ENCODE measurements at regions not wholly inside any gene's neighbourhood (a gene's known extent, or its start where the extent isn't known, plus 50 kb on each side); places are given as distances from the start of the nearest gene placed in this dataset.

GRCh38 chr6:130647246-130647645 is 180.0 kb upstream of the SMLR1 start:
- Histone ChIP-seq H3K36me3 (replicated peaks; ENCODE audit: insufficient read depth, low read length) (no peaks in the 10 kb centered on the region), H3K4me1 (ENCODE audit: low read length) (no peaks in the 10 kb centered on the region), H4K20me1 (ENCODE audit: insufficient read depth, low read length) (no peaks in the 10 kb centered on the region), H2AFZ (ENCODE audit: low read length) (no peak overlapping the region), H3K9me3 (replicated peaks; ENCODE audit: insufficient read depth, low read length) (no peaks in the 10 kb centered on the region), H3K4me3 (ENCODE audit: low read length) (no peak overlapping the region), H3K27me3 (replicated peaks; ENCODE audit: insufficient read depth, low read length) (no peaks in the 10 kb centered on the region), H3F3A (ENCODE audit: insufficient read depth, low read length) (no peaks in the 10 kb centered on the region), H3K9me2 (replicated peaks; ENCODE audit: insufficient read depth, low read length) (no peaks in the 10 kb centered on the region), H3K79me2 (ENCODE audit: low read length) (no peaks in the 10 kb centered on the region), H3K4me2 (ENCODE audit: low read depth, low read length) (no peak overlapping the region), H3K27ac (ENCODE audit: low read length) (no peak overlapping the region), H3K9ac (ENCODE audit: low read length) (no peak overlapping the region)
- DNase-seq = no peak
- TF ChIP-seq CTCF (IDR thresholded peaks at IDR 0.05; ENCODE audit: low read length) (no peak), EZH2phosphoT487 (IDR thresholded peaks at IDR 0.05; ENCODE audit: low read length) (no peak), EZH2 (optimal IDR thresholded peaks at IDR 0.05; ENCODE audit: low read depth, low read length) (no peak)

- Histone ChIP-seq H3K27me3 (replicated peaks; ENCODE audit: insufficient read depth, low read length) (no peaks in the 10 kb centered on the region), H2AFZ (ENCODE audit: low read length) (no peak overlapping the region), H3K36me3 (replicated peaks; ENCODE audit: insufficient read depth, low read length) (no peaks in the 10 kb centered on the region)
These were observed 171.6 kb upstream of the SMLR1 start for GRCh38 chr6:130655586-130655985.

GRCh38 chr6:130661077-130661476 is 166.1 kb upstream of the SMLR1 start:
- Histone ChIP-seq H3K36me3 (replicated peaks; ENCODE audit: insufficient read depth, low read length) (no peaks in the 10 kb centered on the region), H3K9me3 (replicated peaks; ENCODE audit: insufficient read depth, low read length) (no peaks in the 10 kb centered on the region), H3K9ac (ENCODE audit: low read length) (no peak overlapping the region), H3K79me2 (ENCODE audit: low read length) (no peaks in the 10 kb centered on the region), H3K4me1 (ENCODE audit: low read length) (no peaks in the 10 kb centered on the region), H3F3A (ENCODE audit: insufficient read depth, low read length) (no peaks in the 10 kb centered on the region), H3K27me3 (replicated peaks; ENCODE audit: insufficient read depth, low read length) (no peaks in the 10 kb centered on the region), H4K20me1 (ENCODE audit: insufficient read depth, low read length) (no peaks in the 10 kb centered on the region), H3K9me2 (replicated peaks; ENCODE audit: insufficient read depth, low read length) (no peaks in the 10 kb centered on the region), H3K4me2 (ENCODE audit: low read depth, low read length) (no peak overlapping the region), H3K4me3 (ENCODE audit: low read length) (no peak overlapping the region), H3K27ac (ENCODE audit: low read length) (no peak overlapping the region), H2AFZ (ENCODE audit: low read length) (no peak overlapping the region)
- no peak for DNase-seq
- TF ChIP-seq CTCF (IDR thresholded peaks at IDR 0.05; ENCODE audit: low read length) (no peak), EZH2 (optimal IDR thresholded peaks at IDR 0.05; ENCODE audit: low read depth, low read length) (no peak), EZH2phosphoT487 (IDR thresholded peaks at IDR 0.05; ENCODE audit: low read length) (no peak)

More at GRCh38 chr6:130655586-130655985, 171.6 kb upstream of the SMLR1 start:
- DNase-seq = no peak
- H3K9me2 ChIP-seq (replicated peaks; ENCODE audit: insufficient read depth, low read length) = no peaks in the 10 kb centered on the region
- no peak for TF ChIP-seq EZH2 (optimal IDR thresholded peaks at IDR 0.05; ENCODE audit: low read depth, low read length)
- no peak for TF ChIP-seq CTCF (IDR thresholded peaks at IDR 0.05; ENCODE audit: low read length)
- no peak for TF ChIP-seq EZH2phosphoT487 (IDR thresholded peaks at IDR 0.05; ENCODE audit: low read length)
- H3K9ac ChIP-seq (ENCODE audit: low read length) = no peak overlapping the region
- H3K4me2 ChIP-seq (ENCODE audit: low read depth, low read length) = no peak overlapping the region
- no peaks in the 10 kb centered on the region for H3K9me3 ChIP-seq (replicated peaks; ENCODE audit: insufficient read depth, low read length)
- no peak overlapping the region for H3K27ac ChIP-seq (ENCODE audit: low read length)
- H3K4me3 ChIP-seq (ENCODE audit: low read length) = no peak overlapping the region
- H3K79me2 ChIP-seq (ENCODE audit: low read length) = no peaks in the 10 kb centered on the region
- H4K20me1 ChIP-seq (ENCODE audit: insufficient read depth, low read length) = no peaks in the 10 kb centered on the region
- no peaks in the 10 kb centered on the region for H3F3A ChIP-seq (ENCODE audit: insufficient read depth, low read length)
- no peaks in the 10 kb centered on the region for H3K4me1 ChIP-seq (ENCODE audit: low read length)

Measured in MM.1S (cell line).